HG03565 (cell line): ENCODE measurements at regions not wholly inside any gene's neighbourhood (a gene's known extent, or its start where the extent isn't known, plus 50 kb on each side); places are given as distances from the start of the nearest gene placed in this dataset.

Source experiments
- ATAC-seq: cut with Tn5 transposase; IDR thresholded peaks from one replicate; pipeline ENCODE4 v1.9.1; 2021; ENCODE audit warnings: mild to moderate bottlenecking, moderate library complexity; ENCODE audit not compliant: unreplicated experiment

DNA sequence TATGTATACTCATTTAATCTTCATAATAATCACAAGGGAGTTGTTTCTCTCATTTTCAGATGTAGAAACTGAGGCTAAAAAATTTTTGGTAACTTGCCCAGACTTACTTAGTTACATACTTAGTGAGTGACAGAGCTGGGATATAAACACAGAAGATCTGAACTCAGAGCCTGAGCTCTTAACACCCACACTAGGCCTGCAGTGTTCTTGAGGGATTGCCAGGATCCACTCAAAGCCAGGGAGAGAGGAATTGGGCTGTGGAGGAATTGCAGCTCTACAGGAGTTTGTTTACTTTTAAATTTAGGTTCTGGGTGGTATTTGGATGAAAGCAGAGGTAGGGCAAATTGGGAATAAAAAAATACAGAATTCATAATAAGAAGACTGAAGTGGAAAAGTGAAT lies 515.1 kb upstream of the PLXNA2 start:
- ATAC-seq, result no peak

DNA sequence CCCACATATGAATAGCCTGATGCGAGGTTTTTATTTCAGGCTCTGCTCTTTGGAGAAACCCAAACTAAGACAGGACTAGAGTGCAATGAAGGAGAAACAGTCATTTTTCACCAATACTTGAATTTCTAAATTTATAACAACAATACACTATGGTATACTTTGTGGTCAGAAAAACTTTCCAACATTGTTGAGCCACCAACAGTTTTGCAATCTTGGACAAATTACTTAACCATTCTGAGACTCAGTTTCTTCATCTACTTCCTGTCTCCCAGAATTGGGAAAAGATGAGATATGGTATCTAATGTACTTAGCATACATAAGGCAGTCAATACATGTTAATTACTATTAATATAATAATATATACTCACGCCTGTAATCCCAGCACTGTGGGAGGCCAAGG lies 519.8 kb upstream of the PLXNA2 start:
- no peak for ATAC-seq

DNA sequence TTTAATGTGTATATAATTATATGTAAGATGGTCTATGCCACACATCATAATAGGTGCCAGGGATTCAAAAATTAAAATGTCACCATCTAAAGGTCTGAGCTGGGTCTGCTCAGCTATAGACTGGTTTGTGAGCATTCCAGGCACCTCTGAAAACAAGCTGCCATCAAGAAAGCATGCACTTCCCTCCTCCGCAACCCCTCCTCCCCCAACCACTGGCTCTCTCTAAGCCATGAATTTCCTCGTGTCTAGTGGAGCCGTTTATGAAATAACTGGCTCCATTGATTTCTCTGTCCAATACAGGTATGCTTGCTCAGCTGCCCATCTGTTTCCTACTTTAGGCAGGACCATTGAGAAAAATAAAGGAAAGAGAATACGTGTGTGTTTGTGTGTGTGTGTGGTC lies 522.6 kb upstream of the PLXNA2 start:
- ATAC-seq, result no peak

GRCh38 chr1:208767816-208768215 lies 523.6 kb upstream of the PLXNA2 start:
- no peak for ATAC-seq

GRCh38 chr1:208772891-208773290 lies 528.7 kb upstream of the PLXNA2 start:
- ATAC-seq, result no peak

DNA sequence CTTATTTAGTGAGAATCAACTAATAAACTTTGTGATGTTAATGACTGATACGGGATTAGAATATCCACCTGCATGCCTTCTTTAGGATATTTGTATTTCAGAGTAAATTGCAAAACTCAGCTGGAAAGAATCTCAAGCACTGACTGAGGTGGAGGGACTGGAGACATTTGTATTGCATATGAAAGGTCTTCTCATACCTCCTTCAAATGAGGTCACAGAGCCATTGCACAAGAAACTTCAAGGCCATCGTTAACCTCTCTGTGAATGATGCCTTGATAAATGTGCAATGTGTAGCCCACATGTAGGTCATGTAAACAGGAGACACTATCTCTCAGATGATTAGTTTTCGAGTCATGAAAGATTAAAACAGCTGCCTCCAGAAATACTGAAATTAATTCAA lies 531.7 kb upstream of the PLXNA2 start:
- ATAC-seq, result no peak

DNA sequence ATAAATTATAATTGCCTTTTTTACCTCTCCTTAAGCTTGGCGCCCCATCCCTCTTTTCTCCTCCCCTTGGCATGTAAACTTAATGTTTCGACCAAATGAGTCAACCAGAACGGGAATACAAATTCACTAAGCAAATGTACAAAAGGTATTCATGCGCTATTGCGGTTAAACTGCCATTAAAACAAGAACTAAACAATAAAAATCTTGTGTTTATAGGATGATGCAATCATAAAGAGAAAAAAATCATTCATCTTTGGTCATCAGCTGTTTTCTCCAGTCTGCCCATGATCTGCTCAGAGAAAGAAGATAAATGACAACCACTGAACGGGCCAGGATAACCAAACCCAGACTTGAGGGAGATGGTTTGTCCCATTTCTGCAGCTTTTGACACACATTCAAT lies 534.2 kb upstream of the PLXNA2 start:
- no peak for ATAC-seq

- ATAC-seq, result no peak
These were observed 537.3 kb upstream of the PLXNA2 start for GRCh38 chr1:208781391-208782045.

GRCh38 chr1:208782186-208782585 lies 538.0 kb upstream of the PLXNA2 start:
- no peak for ATAC-seq

- no peak for ATAC-seq
These were observed 541.4 kb upstream of the PLXNA2 start for GRCh38 chr1:208785629-208786028.

- ATAC-seq, result no peak
These were observed 543.0 kb upstream of the PLXNA2 start for GRCh38 chr1:208787219-208787618.

DNA sequence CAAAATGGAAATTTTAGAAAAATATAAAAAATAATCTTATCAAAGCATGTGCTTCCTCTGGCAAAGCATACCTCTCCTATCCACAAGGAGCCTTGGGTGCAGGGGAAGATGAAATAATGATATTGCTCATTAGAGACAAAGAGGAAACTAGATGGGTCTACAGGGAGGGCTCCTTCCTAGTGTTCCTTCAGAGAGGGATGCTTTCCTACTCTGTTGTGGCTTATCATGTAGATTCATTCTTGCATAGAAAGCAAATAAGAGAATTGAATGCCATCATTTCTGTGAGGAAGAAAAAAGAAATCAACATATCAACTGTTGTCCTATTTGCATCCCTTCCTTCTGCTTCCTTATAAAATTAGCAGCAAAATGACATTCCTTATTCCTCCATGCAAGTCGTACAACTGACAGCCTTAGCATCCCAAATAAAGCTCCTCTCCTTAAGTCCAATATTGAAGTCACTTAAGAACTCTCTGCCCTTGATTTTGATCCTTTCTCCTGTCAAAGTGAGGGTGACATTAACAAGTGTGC lies 543.9 kb upstream of the PLXNA2 start:
- ATAC-seq, result no peak

DNA sequence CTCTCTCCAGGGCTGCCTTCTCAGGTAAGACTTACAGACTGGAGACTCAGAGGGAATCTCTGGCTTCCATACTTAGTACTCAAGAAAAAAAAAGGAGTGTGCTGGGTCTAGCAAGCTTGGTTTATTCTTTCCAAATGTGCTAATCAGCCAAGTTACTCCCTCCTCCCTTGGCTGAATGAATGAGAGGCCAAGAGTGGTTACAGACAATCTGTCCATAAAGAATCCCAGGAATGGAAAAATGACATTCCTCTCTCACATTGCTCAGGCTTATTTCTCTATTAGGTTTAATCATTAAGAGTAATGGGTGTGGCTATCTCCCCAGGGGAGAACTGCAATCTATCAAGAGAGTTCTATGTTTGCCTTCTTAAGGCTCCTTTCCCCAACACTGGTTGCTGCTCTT lies 547.3 kb upstream of the PLXNA2 start:
- ATAC-seq, result no peak

GRCh38 chr1:208793861-208794345 lies 549.7 kb upstream of the PLXNA2 start:
- ATAC-seq, result no peak

- no peak for ATAC-seq
These were observed 555.0 kb upstream of the PLXNA2 start for GRCh38 chr1:208799186-208799585.

- no peak for ATAC-seq
These were observed 559.0 kb upstream of the PLXNA2 start for GRCh38 chr1:208803011-208803811.

DNA sequence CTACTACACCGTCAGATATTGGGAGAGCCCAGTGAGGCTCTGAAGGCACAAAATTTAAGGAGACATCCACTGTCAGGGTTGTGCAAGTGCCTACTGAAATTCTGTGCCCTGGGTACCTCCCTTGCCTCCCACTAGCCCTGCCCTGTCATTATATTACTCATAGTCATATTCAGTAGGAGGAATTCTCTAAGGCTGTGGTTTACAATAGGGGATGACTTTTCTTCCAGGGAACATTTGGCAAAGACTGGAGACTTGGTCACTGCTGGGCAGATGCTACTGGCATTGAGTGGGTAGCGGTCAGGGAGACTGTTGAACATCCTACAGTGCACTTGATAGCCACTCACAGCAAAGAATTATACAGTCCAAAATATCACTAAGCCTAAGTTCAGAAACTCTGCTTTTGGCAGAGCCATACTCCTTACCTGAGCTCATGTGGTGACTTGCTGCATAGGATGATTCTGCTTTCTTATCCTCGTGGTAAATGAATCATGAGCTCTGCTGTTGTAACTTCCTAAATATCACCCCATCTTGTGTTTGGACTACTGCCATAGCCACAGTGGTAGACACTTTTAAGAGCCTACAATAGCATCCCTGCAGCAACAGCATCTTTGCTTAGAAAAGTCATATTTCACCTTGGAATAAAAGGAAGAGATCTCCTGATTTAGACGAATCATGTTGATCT lies 563.4 kb upstream of the PLXNA2 start:
- ATAC-seq, result no peak

DNA sequence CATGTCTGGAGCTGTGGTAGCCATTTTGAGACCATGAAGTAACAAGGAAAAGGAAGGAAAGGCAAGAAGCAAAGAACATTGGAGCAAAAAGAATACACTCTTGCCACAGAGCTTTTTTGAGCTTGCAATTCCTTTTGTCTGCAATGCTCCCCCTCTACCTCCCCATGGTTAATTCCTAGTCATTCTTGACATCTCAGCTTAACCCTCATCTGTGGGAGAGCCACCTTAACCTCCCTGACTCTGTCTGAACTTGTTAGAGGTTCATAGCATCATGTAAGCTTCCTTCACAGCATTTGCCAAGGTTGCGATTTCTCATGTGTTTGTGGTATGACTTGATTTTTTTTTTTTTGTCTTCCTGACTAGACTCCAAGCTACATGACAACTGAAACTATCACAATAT lies 564.1 kb upstream of the PLXNA2 start:
- ATAC-seq, result no peak

GRCh38 chr1:208809876-208810275 lies 565.7 kb upstream of the PLXNA2 start:
- ATAC-seq, result no peak

- no peak for ATAC-seq
These were observed 574.7 kb upstream of the PLXNA2 start for GRCh38 chr1:208818770-208819445.

DNA sequence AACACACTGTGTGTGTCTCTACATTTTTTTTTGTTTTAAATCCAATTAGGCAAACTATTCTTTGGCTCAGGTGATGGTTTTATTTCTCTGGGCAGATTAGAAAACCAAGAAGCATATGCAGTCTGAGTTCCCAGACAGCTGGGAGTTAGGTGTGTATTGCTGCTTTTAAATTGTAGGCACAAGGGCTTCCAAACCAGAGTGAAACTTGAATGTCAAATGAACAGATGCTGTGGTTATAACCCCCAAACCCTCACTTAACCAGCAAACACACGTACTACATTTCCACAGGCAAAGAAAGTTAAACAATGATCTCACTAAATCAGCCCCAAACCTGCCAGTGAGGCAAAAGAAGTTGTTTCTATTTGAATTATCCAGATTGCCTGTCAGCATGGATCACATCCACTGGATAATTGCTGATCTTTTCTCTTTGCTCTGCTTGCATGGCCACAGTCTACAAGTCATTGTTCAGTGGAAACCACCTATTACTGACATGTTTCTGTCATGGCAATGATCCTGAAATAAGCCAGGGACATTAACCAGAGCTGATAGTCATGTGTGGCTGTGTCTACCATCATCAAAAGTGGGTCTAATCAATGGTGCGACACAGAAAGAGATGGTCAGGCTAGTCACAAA lies 576.5 kb upstream of the PLXNA2 start:
- no peak for ATAC-seq
